ENCODE measurements at regions not wholly inside any gene's neighbourhood (a gene's known extent, or its start where the extent isn't known, plus 50 kb on each side); places are given as distances from the start of the nearest gene placed in this dataset.

- TF ChIP-seq CTCF (IDR thresholded peaks at IDR 0.05; ENCODE audit: insufficient read depth, missing control alignments), result no peak
- FAIRE-seq (no peak), DNase-seq (ENCODE audit: insufficient read length, low spot score) (no peak)
These were observed 239.0 kb downstream of the EIPR1 start for GRCh38 chr2:3138621-3139020.

- TF ChIP-seq CTCF (IDR thresholded peaks at IDR 0.05; ENCODE audit: insufficient read depth, missing control alignments), result no peak
- DNase-seq (ENCODE audit: insufficient read length, low spot score) (no peak), FAIRE-seq (no peak)
These were observed 239.8 kb downstream of the EIPR1 start for GRCh38 chr2:3137651-3138300.

- no peak for DNase-seq (ENCODE audit: insufficient read length, low spot score)
- no peak for FAIRE-seq
- TF ChIP-seq CTCF (IDR thresholded peaks at IDR 0.05; ENCODE audit: insufficient read depth, missing control alignments), result no peak
These were observed 241.9 kb downstream of the EIPR1 start for GRCh38 chr2:3135676-3136075.

GRCh38 chr2:3134026-3134571 lies 243.5 kb downstream of the EIPR1 start:
- DNase-seq (ENCODE audit: insufficient read length, low spot score) (no peak), FAIRE-seq (no peak)
- no peak for TF ChIP-seq CTCF (IDR thresholded peaks at IDR 0.05; ENCODE audit: insufficient read depth, missing control alignments)

GRCh38 chr2:3132966-3133365 lies 244.7 kb downstream of the EIPR1 start:
- DNase-seq (ENCODE audit: insufficient read length, low spot score) (no peak), FAIRE-seq (no peak)
- TF ChIP-seq CTCF (IDR thresholded peaks at IDR 0.05; ENCODE audit: insufficient read depth, missing control alignments), result no peak

- FAIRE-seq, result no peak
- no peak for DNase-seq (ENCODE audit: insufficient read length, low spot score)
- no peak for TF ChIP-seq CTCF (IDR thresholded peaks at IDR 0.05; ENCODE audit: insufficient read depth, missing control alignments)
These were observed 245.2 kb downstream of the EIPR1 start for GRCh38 chr2:3132466-3132865.

- FAIRE-seq (no peak), DNase-seq (ENCODE audit: insufficient read length, low spot score) (no peak)
- TF ChIP-seq CTCF (IDR thresholded peaks at IDR 0.05; ENCODE audit: insufficient read depth, missing control alignments), result no peak
These were observed 245.8 kb downstream of the EIPR1 start for GRCh38 chr2:3131636-3132326.

All from D721Med (cell line).